Esophagus muscularis mucosa (tissue), 4 donors: ENCODE measurements at regions not wholly inside any gene's neighbourhood (a gene's known extent, or its start where the extent isn't known, plus 50 kb on each side); places are given as distances from the start of the nearest gene placed in this dataset.

Experiments used
- DNase-seq: peaks from one replicate; pipeline ENCODE4 v3.0.0-alpha.2; 2017; ENCODE audit errors: extremely low spot score
- H3K27ac ChIP-seq, 4 donors: fragments of 200-600 bp; sonication (generic); replicated peaks in 1 of 4; 1 replicate in 3 of 4; 2 replicates in 1 of 4; pipeline ENCODE4 v1.5.1; 2016 to 2019; ENCODE audit warnings: mild to moderate bottlenecking in 1 of 4
- H3K27me3 ChIP-seq, 4 donors: fragments of 200-600 bp; sonication (generic); one replicate each; pipeline versions ENCODE4 v1.5.1 to v1.6.0; 2016 to 2019
- H3K36me3 ChIP-seq, 4 donors: fragments of 200-600 bp; sonication (generic); one replicate each; pipeline ENCODE4 v1.5.1; 2016 to 2019
- H3K4me1 ChIP-seq, 4 donors: fragments of 200-600 bp; sonication (generic); one replicate each; pipeline ENCODE4 v1.5.1; 2016 to 2019
- H3K4me3 ChIP-seq, 4 donors: fragments of 200-600 bp; sonication (generic); 1 replicate in 2 of 4; 2 replicates in 2 of 4; pipeline ENCODE4 v1.5.1; 2016 to 2019; ENCODE audit warnings: mild to moderate bottlenecking in 4 of 4, moderate library complexity in 1 of 4
- H3K9me3 ChIP-seq, 4 donors: fragments of 200-600 bp; sonication (generic); 1 replicate in 3 of 4; 2 replicates in 1 of 4; pipeline ENCODE4 v1.5.1; 2016 to 2019
- CTCF ChIP-seq, 3 experiments: fragments of 200-600 bp in 2 of 3; fragments of 450-650 bp in 1 of 3; sonication (generic) in 2 of 3; IDR thresholded peaks; one replicate each; pipeline ENCODE4 v1.5.1; 2017 to 2019; ENCODE audit warnings: antibody characterized with exemption in 3 of 3, mild to moderate bottlenecking in 2 of 3, moderate library complexity in 1 of 3
- EP300 ChIP-seq: sonication (generic); formaldehyde crosslinking; IDR thresholded peaks from one replicate; pipeline ENCODE4 v1.6.1; 2017; ENCODE audit warnings: antibody characterized with exemption
- POLR2A ChIP-seq: fragments of 450-650 bp; IDR thresholded peaks from one replicate; pipeline ENCODE4 v1.6.1; 2017; ENCODE audit warnings: antibody characterized with exemption, moderate library complexity, mild to moderate bottlenecking, low read depth
- POLR2AphosphoS5 ChIP-seq, 2 donors: sonication (generic); formaldehyde crosslinking; IDR thresholded peaks; one replicate each; pipeline ENCODE4 v1.6.1; 2017; ENCODE audit warnings: antibody characterized with exemption in 2 of 2
- WGBS: methylation state at CpG from one replicate; pipeline ENCODE4 v1.1.5; 2018; 5-methylcytosine and 5-hydroxymethylcytosine counted together
- intact Hi-C: fragments of 100-400 bp; cut with DNase I; formaldehyde crosslinking; loops from one replicate; pipeline ENCODE4 v1.15.1; 2023

GRCh38 chr1:220962031-220962751 lies 82.9 kb downstream of the HLX start:
- H3K27me3 ChIP-seq = no peaks in the 10 kb centered on the region
- no peaks in the 10 kb centered on the region for H3K36me3 ChIP-seq
- H3K27ac ChIP-seq = peak overlapping the region in 1 of 4 donors; percentile 31
- H3K9me3 ChIP-seq = peaks cover 0 to 8% (median 0%) of the 10 kb centered on the region in 4 donors
- H3K4me3 ChIP-seq = no peak overlapping the region
- DNase-seq = no peak
- intact Hi-C loops = no loop called here
- no peaks in the 10 kb centered on the region for H3K4me1 ChIP-seq
- WGBS = 27% methylated on average over 1 of the region's 1 CpG
- TF ChIP-seq POLR2AphosphoS5 (IDR thresholded peaks at IDR 0.05) = peak; percentile 26 to 55
- no peak for TF ChIP-seq POLR2A
- no peak for TF ChIP-seq EP300
- no peak for TF ChIP-seq CTCF (IDR thresholded peaks at IDR 0.05)

- peaks cover 0 to 8% (median 0%) of the 10 kb centered on the region in 4 donors for H3K9me3 ChIP-seq
- 92% methylated on average over 3 of the region's 3 CpGs for WGBS
These were observed 86.8 kb downstream of the HLX start for GRCh38 chr1:220966041-220966440.

GRCh38 chr1:220966473-220966872 lies 87.2 kb downstream of the HLX start:
- H3K27ac ChIP-seq = no peak overlapping the region
- intact Hi-C loops = no loop called here
- H3K9me3 ChIP-seq = peaks cover 0 to 8% (median 0%) of the 10 kb centered on the region in 4 donors
- H3K27me3 ChIP-seq = no peaks in the 10 kb centered on the region
- DNase-seq = no peak
- no peak overlapping the region for H3K4me3 ChIP-seq
- no peaks in the 10 kb centered on the region for H3K36me3 ChIP-seq
- no peak for TF ChIP-seq EP300
- no peak for TF ChIP-seq POLR2AphosphoS5 (IDR thresholded peaks at IDR 0.05)
- no peak for TF ChIP-seq CTCF (IDR thresholded peaks at IDR 0.05)
- no peak for TF ChIP-seq POLR2A
- H3K4me1 ChIP-seq = peaks cover 3 to 9% (median 8%) of the 10 kb centered on the region in 4 donors

More at GRCh38 chr1:220966041-220966440, 86.8 kb downstream of the HLX start:
- TF ChIP-seq EP300 (no peak), POLR2AphosphoS5 (IDR thresholded peaks at IDR 0.05) (no peak), CTCF (IDR thresholded peaks at IDR 0.05) (no peak), POLR2A (no peak)
- DNase-seq = no peak
- Histone ChIP-seq H3K4me3 (no peak overlapping the region), H3K27ac (no peak overlapping the region), H3K4me1 (peaks cover 3 to 9% (median 8%) of the 10 kb centered on the region in 4 donors), H3K36me3 (no peaks in the 10 kb centered on the region), H3K27me3 (no peaks in the 10 kb centered on the region)
- intact Hi-C loops = no loop called here

GRCh38 chr1:220966881-220967611 lies 87.8 kb downstream of the HLX start:
- Histone ChIP-seq H3K27me3 (no peaks in the 10 kb centered on the region), H3K9me3 (peaks cover 0 to 8% (median 0%) of the 10 kb centered on the region in 4 donors), H3K27ac (no peak overlapping the region), H3K36me3 (no peaks in the 10 kb centered on the region), H3K4me3 (no peak overlapping the region), H3K4me1 (peaks cover 3 to 9% (median 8%) of the 10 kb centered on the region in 4 donors)
- WGBS = 89% methylated on average over 8 of the region's 8 CpGs
- no peak for TF ChIP-seq EP300
- no peak for TF ChIP-seq CTCF (IDR thresholded peaks at IDR 0.05)
- TF ChIP-seq POLR2A = no peak
- TF ChIP-seq POLR2AphosphoS5 (IDR thresholded peaks at IDR 0.05) = no peak
- intact Hi-C loops = no loop called here
- no peak for DNase-seq
